ENCODE measurements at regions not wholly inside any gene's neighbourhood (a gene's known extent, or its start where the extent isn't known, plus 50 kb on each side); places are given as distances from the start of the nearest gene placed in this dataset.
A peak's percentile ranks its signal among the peaks of the same experiment; 100 is the strongest.

GRCh38 chr6:44599672-44600071 lies 212.2 kb downstream of the CDC5L start:
- no peak for DNase-seq (ENCODE audit: low read depth)
- no peak overlapping the region for H3K4me3 ChIP-seq (replicated peaks; ENCODE audit: low read depth, low read length)
- TF ChIP-seq, protein P1, sequence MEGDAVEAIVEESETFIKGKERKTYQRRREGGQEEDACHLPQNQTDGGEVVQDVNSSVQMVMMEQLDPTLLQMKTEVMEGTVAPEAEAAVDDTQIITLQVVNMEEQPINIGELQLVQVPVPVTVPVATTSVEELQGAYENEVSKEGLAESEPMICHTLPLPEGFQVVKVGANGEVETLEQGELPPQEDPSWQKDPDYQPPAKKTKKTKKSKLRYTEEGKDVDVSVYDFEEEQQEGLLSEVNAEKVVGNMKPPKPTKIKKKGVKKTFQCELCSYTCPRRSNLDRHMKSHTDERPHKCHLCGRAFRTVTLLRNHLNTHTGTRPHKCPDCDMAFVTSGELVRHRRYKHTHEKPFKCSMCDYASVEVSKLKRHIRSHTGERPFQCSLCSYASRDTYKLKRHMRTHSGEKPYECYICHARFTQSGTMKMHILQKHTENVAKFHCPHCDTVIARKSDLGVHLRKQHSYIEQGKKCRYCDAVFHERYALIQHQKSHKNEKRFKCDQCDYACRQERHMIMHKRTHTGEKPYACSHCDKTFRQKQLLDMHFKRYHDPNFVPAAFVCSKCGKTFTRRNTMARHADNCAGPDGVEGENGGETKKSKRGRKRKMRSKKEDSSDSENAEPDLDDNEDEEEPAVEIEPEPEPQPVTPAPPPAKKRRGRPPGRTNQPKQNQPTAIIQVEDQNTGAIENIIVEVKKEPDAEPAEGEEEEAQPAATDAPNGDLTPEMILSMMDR (IDR thresholded peaks at IDR 0.05; ENCODE audit: low read length, missing control alignments), result no peak

GRCh38 chr6:44603044-44603686 lies 215.7 kb downstream of the CDC5L start:
- TF ChIP-seq, protein P1 (IDR thresholded peaks at IDR 0.05; ENCODE audit: low read length, missing control alignments), result no peak
- H3K4me3 ChIP-seq (replicated peaks; ENCODE audit: low read depth, low read length), result no peak overlapping the region
- no peak for DNase-seq (ENCODE audit: low read depth)

- DNase-seq (ENCODE audit: low read depth), result peak; percentile 5
- H3K4me3 ChIP-seq (replicated peaks; ENCODE audit: low read depth, low read length), result no peak overlapping the region
- TF ChIP-seq, protein P1 (IDR thresholded peaks at IDR 0.05; ENCODE audit: low read length, missing control alignments), result no peak
Measured at GRCh38 chr6:44606504-44606903, 219.0 kb downstream of the CDC5L start.

- no peak overlapping the region for H3K4me3 ChIP-seq (replicated peaks; ENCODE audit: low read depth, low read length)
- TF ChIP-seq, protein P1 (IDR thresholded peaks at IDR 0.05; ENCODE audit: low read length, missing control alignments), result no peak
- DNase-seq (ENCODE audit: low read depth), result no peak
Measured at GRCh38 chr6:44606976-44607375, 219.5 kb downstream of the CDC5L start.

GRCh38 chr6:44608175-44608574 lies 220.7 kb downstream of the CDC5L start:
- TF ChIP-seq, protein P1 (IDR thresholded peaks at IDR 0.05; ENCODE audit: low read length, missing control alignments), result no peak
- H3K4me3 ChIP-seq (replicated peaks; ENCODE audit: low read depth, low read length), result no peak overlapping the region
- DNase-seq (ENCODE audit: low read depth), result no peak

GRCh38 chr6:44609051-44609612 lies 221.6 kb downstream of the CDC5L start:
- H3K4me3 ChIP-seq (replicated peaks; ENCODE audit: low read depth, low read length), result no peak overlapping the region
- TF ChIP-seq, protein P1 (IDR thresholded peaks at IDR 0.05; ENCODE audit: low read length, missing control alignments), result no peak
- DNase-seq (ENCODE audit: low read depth), result no peak

DNA sequence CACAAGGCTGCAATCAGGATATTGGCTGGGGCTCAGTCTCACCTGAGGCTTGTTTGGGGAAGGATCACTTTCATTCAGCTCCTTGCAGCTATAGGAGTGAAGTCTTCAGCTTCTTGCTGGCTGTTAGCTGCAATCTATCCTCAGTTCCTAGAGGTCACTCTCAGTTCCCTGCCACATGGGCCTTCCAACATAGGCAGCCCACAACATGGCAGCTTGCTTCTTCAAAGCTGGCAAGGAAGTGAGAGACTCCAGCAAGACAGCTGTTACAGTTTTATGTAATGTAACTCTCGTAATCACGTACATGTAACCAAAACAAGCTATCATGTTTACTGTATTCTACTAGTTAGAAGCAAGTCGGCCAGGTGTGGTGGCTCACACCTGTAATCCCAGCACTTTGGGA lies 226.9 kb downstream of the CDC5L start:
- H3K4me3 ChIP-seq (replicated peaks; ENCODE audit: low read depth, low read length), result no peak overlapping the region
- no peak for DNase-seq (ENCODE audit: low read depth)
- TF ChIP-seq, protein P1 (IDR thresholded peaks at IDR 0.05; ENCODE audit: low read length, missing control alignments), result no peak
